K562 (cell line): ENCODE measurements at regions not wholly inside any gene's neighbourhood (a gene's known extent, or its start where the extent isn't known, plus 50 kb on each side); places are given as distances from the start of the nearest gene placed in this dataset.

Experiments used
- ATAC-seq: fragments of 200-7000 bp; cut with Tn5 transposase; 3 replicates; pipeline ENCODE4 v1.9.1; 2020; ENCODE audit warnings: moderate library complexity
- BruUV-seq: library from RNA; stranded (reverse); fragments of 400-500 nt; replicated peaks from 2 replicates; lab custom pipeline; 2021; lab: Mats Ljungman, UMichigan
- CTCF ChIA-PET: fragments of 300-600 bp; formaldehyde crosslinking; extraction: SDS; loops from one replicate; lab custom pipeline; 2021; ENCODE audit warnings: low intra/inter-chr PET ratio; lab: Yijun Ruan, JAX
- POLR2A ChIA-PET: fragments of 300-600, 350-650 bp; sonication (Branson Sonifier 250); formaldehyde crosslinking; extraction: SDS; loops from one replicate; lab custom pipeline; 2021; ENCODE audit warnings: antibody characterized with exemption, inconsistent platforms; lab: Yijun Ruan, JAX
- DNase-seq, 4 experiments: peaks; one replicate each; pipeline versions ENCODE4 v3.0.0 to v3.0.0-alpha.2; 2011 to 2018; ENCODE audit warnings: low spot score in 3 of 4, mixed read lengths in 3 of 4; ENCODE audit errors: extremely low read depth in 1 of 4
- FAIRE-seq: peaks from 2 replicates; lab custom pipeline; 2011; peaks lifted over from hg19 to GRCh38; lab: Jason Lieb, UNC
- H2AFZ ChIP-seq: 2 replicates; pipeline ENCODE4 v1.6.0; 2011; ENCODE audit warnings: low read depth, low read length, control low read depth, inconsistent platforms
- H3K27ac ChIP-seq: fragments of 200-600 bp; 3 replicates; pipeline ENCODE4 v1.8.0; 2011; ENCODE audit warnings: low read depth, mild to moderate bottlenecking, control low read depth, inconsistent platforms, low read length, moderate library complexity, mixed read lengths; ENCODE audit errors: extremely low read depth
- H3K27me3 ChIP-seq, 2 experiments: fragments of 300-600 bp in 1 of 2; 2 replicates in 1 of 2; 3 replicates in 1 of 2; pipeline versions ENCODE4 v1.6.0 to v1.8.0; 2011; ENCODE audit warnings: inconsistent platforms in 2 of 2, low read length in 2 of 2, mild to moderate bottlenecking in 1 of 2, mixed read lengths in 1 of 2, moderate library complexity in 1 of 2; ENCODE audit not compliant: control insufficient read depth in 2 of 2, insufficient read depth in 2 of 2
- H3K36me3 ChIP-seq: fragments of 300-600 bp; 3 replicates; pipeline ENCODE4 v1.8.0; 2011; ENCODE audit warnings: mild to moderate bottlenecking, low read length, inconsistent platforms; ENCODE audit not compliant: control insufficient read depth, insufficient read depth
- H3K4me1 ChIP-seq, 2 experiments: fragments of 200-600 bp in 1 of 2; replicated peaks in 1 of 2; 2 replicates in 1 of 2; 3 replicates in 1 of 2; pipeline versions ENCODE4 v1.5.1 to v1.8.0; 2011; ENCODE audit warnings: inconsistent platforms in 2 of 2, low read length in 2 of 2, mild to moderate bottlenecking in 1 of 2, mixed read lengths in 1 of 2, moderate library complexity in 1 of 2; ENCODE audit not compliant: control insufficient read depth in 2 of 2, insufficient read depth in 2 of 2
- H3K4me2 ChIP-seq: 2 replicates; pipeline ENCODE4 v1.6.1; 2011; ENCODE audit warnings: low read length, control low read depth, inconsistent platforms, mixed read lengths; ENCODE audit not compliant: insufficient read depth
- H3K4me3 ChIP-seq: fragments of 200-600 bp; sonication (generic), shearing (Covaris generic); 2 replicates; pipeline ENCODE4 v1.5.1; 2016; ENCODE audit warnings: control low read depth, inconsistent platforms
- H3K79me2 ChIP-seq: fragments of 200-600 bp; 3 replicates; pipeline ENCODE4 v1.8.0; 2011; ENCODE audit warnings: low read length, inconsistent platforms; ENCODE audit not compliant: control insufficient read depth, insufficient read depth
- H3K9ac ChIP-seq, 2 experiments: 2 replicates each; pipeline versions ENCODE4 v1.6.0 to v1.6.1; 2011; ENCODE audit warnings: low read depth in 2 of 2, low read length in 2 of 2, control low read depth in 1 of 2, inconsistent platforms in 1 of 2, mild to moderate bottlenecking in 1 of 2, mixed read lengths in 1 of 2; ENCODE audit not compliant: insufficient read depth in 1 of 2
- H3K9me1 ChIP-seq: one replicate; pipeline ENCODE4 v1.6.0; 2011; ENCODE audit warnings: inconsistent platforms, mild to moderate bottlenecking, low read length, moderate library complexity; ENCODE audit not compliant: control insufficient read depth, insufficient read depth
- H3K9me3 ChIP-seq: replicated peaks from 2 replicates; pipeline ENCODE4 v1.5.1; 2011; ENCODE audit warnings: low read depth, low read length, inconsistent platforms; ENCODE audit not compliant: control insufficient read depth, insufficient read depth
- H4K20me1 ChIP-seq: replicated peaks from 2 replicates; pipeline ENCODE4 v1.6.1; 2011; ENCODE audit warnings: low read length, inconsistent platforms, mixed read lengths; ENCODE audit not compliant: control insufficient read depth, insufficient read depth
- DIDO1 ChIP-seq: fragments of 450-650 bp; IDR thresholded peaks from 2 replicates; pipeline ENCODE4 v1.6.1; 2016; ENCODE audit warnings: low read depth, missing biosample characterization, missing genetic modification characterization
- JUN ChIP-seq, 2 experiments: sonication (generic) in 1 of 2; formaldehyde crosslinking in 1 of 2; IDR thresholded peaks; 2 replicates each; pipeline versions ENCODE4 v1.6.1 to v1.8.0; 2012 to 2022; ENCODE audit warnings: borderline replicate concordance in 2 of 2, mild to moderate bottlenecking in 2 of 2, improper control_type of control experiment in 1 of 2, low read depth in 1 of 2, low read length in 1 of 2, missing genetic modification reagents in 1 of 2
- RBM39 ChIP-seq: fragments of 200-400 bp; formaldehyde crosslinking; optimal IDR thresholded peaks from 2 replicates; pipeline ENCODE3; 2018; ENCODE audit warnings: low read depth, low read length
- SAFB ChIP-seq: fragments of 200-400 bp; formaldehyde crosslinking; IDR thresholded peaks from 2 replicates; pipeline ENCODE4 v1.6.1; 2017; ENCODE audit warnings: low read depth, low read length, borderline replicate concordance
- ZFP36 ChIP-seq: fragments of 150-350 bp; IDR thresholded peaks from 2 replicates; pipeline ENCODE4 v1.6.1; 2018; ENCODE audit warnings: low read length, low read depth; ENCODE audit not compliant: partially characterized antibody
- ZNF146 ChIP-seq: IDR thresholded peaks from one replicate; pipeline ENCODE4 v1.6.1; 2018; ENCODE audit warnings: missing compliant biosample characterization; ENCODE audit not compliant: unreplicated experiment
- ZNF431 ChIP-seq: sonication (generic); formaldehyde crosslinking; IDR thresholded peaks from 2 replicates; pipeline ENCODE4 v1.8.0; 2022; ENCODE audit warnings: mild to moderate bottlenecking, missing genetic modification reagents
- WGBS: fragments of 100-300 bp; shearing (Covaris generic); methylation state at CpG from one replicate; pipeline ENCODE4 v1.1.6; 2016; ENCODE audit warnings: low coverage, mixed read lengths; ENCODE audit not compliant: insufficient coverage; ENCODE audit errors: missing lambda C conversion rate; 5-methylcytosine and 5-hydroxymethylcytosine counted together
- in situ Hi-C: fragments of 300-500 bp; cut with MboI; formaldehyde crosslinking; loops from 4 replicates; pipeline ENCODE4 v1.15.0; 2018; ENCODE audit warnings: inconsistent platforms, mixed read lengths
- intact Hi-C: fragments of 100-400 bp; cut with micrococcal nuclease; formaldehyde crosslinking; loops from 2 replicates; pipeline ENCODE4 v1.14.2; 2022
- TF ChIP-seq, protein P1 (sequence below): fragments of 450-650 bp; IDR thresholded peaks from 2 replicates; pipeline ENCODE4 v1.6.1; 2018; ENCODE audit warnings: mild to moderate bottlenecking, low read depth; ENCODE audit not compliant: partially characterized antibody
- TF ChIP-seq, protein P2 (sequence below): sonication (generic); formaldehyde crosslinking; IDR thresholded peaks from 2 replicates; pipeline ENCODE4 v1.8.1; 2022; ENCODE audit warnings: missing genetic modification reagents
- TF ChIP-seq, protein P3 (sequence below): fragments of 450-650 bp; IDR thresholded peaks from 2 replicates; pipeline ENCODE4 v1.6.1; 2016

DNA sequence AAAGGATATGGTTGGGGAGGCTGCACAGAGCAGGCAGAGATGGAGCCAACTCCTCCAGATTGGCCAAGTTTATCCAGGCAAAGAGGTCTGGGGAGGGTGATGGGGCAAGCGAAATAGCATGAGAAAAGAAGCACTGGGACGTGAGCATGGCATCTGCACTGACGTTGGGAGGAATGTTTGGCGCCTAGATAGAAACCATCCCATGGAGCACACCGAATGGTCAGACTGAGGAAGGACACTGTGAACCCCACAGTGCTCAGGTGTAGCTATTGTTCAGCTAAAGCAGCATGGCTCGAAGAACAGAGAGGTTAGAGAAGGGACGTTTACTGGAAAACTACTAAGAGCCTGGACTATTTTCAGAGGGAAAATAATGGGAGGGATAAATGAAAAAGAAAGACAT lies 387.1 kb downstream of the EMP1 start:
- BruUV-seq = no TSS peak
- H3K9me1 ChIP-seq = no peaks in the 10 kb centered on the region
- no peaks in the 10 kb centered on the region for H3K27me3 ChIP-seq
- ChIA-PET CTCF (no interaction called here), POLR2A (no interaction called here)
- H3K9ac ChIP-seq = no peak overlapping the region
- DNase-seq = no peak
- no peaks in the 10 kb centered on the region for H3K36me3 ChIP-seq
- H3K4me2 ChIP-seq = no peak overlapping the region
- no peak overlapping the region for H3K4me3 ChIP-seq
- no peak overlapping the region for H2AFZ ChIP-seq
- no peaks in the 10 kb centered on the region for H3K79me2 ChIP-seq
- no peaks in the 10 kb centered on the region for H3K9me3 ChIP-seq
- WGBS = 0% methylated on average over 7 of the region's 7 CpGs
- no peak overlapping the region for H3K27ac ChIP-seq
- no peak for FAIRE-seq
- in situ Hi-C loops (no loop called here), intact Hi-C loops (no loop called here)
- H4K20me1 ChIP-seq = no peaks in the 10 kb centered on the region
- H3K4me1 ChIP-seq = no peaks in the 10 kb centered on the region
- TF ChIP-seq DIDO1 (tag) (no peak), RBM39 (no peak)
- no peak for ATAC-seq

DNA sequence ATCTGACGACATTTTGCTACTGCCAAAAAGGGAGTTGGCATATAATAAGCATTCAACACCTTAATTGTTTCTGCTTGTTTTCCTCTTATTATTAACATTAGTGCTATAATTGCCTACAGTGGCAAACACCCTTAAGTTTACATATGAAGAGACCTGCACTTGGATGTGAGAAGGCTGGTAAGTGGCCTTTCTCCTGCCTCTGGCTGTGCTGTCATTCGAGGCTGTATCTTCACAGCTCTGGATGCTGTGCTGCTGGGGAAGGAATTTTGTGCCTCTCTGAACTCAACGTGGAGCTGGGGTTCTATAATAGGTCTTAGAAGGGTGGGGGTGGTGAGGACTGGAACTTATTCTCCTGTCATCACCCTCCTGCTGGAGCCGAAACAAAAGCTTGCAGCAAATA lies 385.9 kb downstream of the EMP1 start:
- ChIA-PET POLR2A (no interaction called here), CTCF (no interaction called here)
- ATAC-seq = no peak
- Histone ChIP-seq H3K27me3 (no peaks in the 10 kb centered on the region), H2AFZ (no peak overlapping the region), H3K4me1 (no peaks in the 10 kb centered on the region), H3K36me3 (no peaks in the 10 kb centered on the region), H3K9ac (no peak overlapping the region), H3K4me2 (no peak overlapping the region), H3K79me2 (no peaks in the 10 kb centered on the region), H3K27ac (no peak overlapping the region), H3K4me3 (no peak overlapping the region), H4K20me1 (no peaks in the 10 kb centered on the region), H3K9me1 (no peaks in the 10 kb centered on the region), H3K9me3 (no peaks in the 10 kb centered on the region)
- BruUV-seq = no TSS peak
- no peak for DNase-seq
- in situ Hi-C loops (no loop called here), intact Hi-C loops (no loop called here)
- WGBS = 0% methylated on average over 4 of the region's 4 CpGs
- no peak for FAIRE-seq
- TF ChIP-seq, protein P1, sequence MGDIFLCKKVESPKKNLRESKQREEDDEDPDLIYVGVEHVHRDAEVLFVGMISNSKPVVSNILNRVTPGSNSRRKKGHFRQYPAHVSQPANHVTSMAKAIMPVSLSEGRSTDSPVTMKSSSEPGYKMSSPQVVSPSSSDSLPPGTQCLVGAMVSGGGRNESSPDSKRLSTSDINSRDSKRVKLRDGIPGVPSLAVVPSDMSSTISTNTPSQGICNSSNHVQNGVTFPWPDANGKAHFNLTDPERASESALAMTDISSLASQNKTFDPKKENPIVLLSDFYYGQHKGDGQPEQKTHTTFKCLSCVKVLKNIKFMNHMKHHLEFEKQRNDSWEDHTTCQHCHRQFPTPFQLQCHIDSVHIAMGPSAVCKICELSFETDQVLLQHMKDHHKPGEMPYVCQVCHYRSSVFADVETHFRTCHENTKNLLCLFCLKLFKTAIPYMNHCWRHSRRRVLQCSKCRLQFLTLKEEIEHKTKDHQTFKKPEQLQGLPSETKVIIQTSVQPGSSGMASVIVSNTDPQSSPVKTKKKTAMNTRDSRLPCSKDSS = no peak
- TF ChIP-seq ZNF431 (CRISPR knock-in tag) (no peak), ZFP36 (no peak), SAFB (no peak), ZNF146 (CRISPR knock-in tag) (no peak), JUN (IDR thresholded peaks at IDR 0.05; ENCODE audit: borderline replicate concordance, low read depth, low read length) (no peak), JUN (CRISPR knock-in tag; IDR thresholded peaks at IDR 0.05; ENCODE audit: borderline replicate concordance) (no peak)
- TF ChIP-seq, protein P2, sequence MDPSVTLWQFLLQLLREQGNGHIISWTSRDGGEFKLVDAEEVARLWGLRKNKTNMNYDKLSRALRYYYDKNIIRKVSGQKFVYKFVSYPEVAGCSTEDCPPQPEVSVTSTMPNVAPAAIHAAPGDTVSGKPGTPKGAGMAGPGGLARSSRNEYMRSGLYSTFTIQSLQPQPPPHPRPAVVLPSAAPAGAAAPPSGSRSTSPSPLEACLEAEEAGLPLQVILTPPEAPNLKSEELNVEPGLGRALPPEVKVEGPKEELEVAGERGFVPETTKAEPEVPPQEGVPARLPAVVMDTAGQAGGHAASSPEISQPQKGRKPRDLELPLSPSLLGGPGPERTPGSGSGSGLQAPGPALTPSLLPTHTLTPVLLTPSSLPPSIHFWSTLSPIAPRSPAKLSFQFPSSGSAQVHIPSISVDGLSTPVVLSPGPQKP (CRISPR knock-in tag) = no peak
- TF ChIP-seq, protein P3, sequence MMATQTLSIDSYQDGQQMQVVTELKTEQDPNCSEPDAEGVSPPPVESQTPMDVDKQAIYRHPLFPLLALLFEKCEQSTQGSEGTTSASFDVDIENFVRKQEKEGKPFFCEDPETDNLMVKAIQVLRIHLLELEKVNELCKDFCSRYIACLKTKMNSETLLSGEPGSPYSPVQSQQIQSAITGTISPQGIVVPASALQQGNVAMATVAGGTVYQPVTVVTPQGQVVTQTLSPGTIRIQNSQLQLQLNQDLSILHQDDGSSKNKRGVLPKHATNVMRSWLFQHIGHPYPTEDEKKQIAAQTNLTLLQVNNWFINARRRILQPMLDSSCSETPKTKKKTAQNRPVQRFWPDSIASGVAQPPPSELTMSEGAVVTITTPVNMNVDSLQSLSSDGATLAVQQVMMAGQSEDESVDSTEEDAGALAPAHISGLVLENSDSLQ = no peak
